Heart right ventricle (tissue), 16 donors: ENCODE measurements at regions not wholly inside any gene's neighbourhood (a gene's known extent, or its start where the extent isn't known, plus 50 kb on each side); places are given as distances from the start of the nearest gene placed in this dataset.

Source experiments
- ATAC-seq, 8 donors: fragments of 200-7000 bp; cut with Tn5 transposase; one replicate each; pipeline ENCODE4 v1.9.1; 2020; ENCODE audit warnings: mild to moderate bottlenecking in 8 of 8, moderate library complexity in 8 of 8, moderate number of reproducible peaks in 1 of 8
- DNase-seq, 2 donors: peaks; one replicate each; pipeline ENCODE4 v3.0.0-alpha.2; 2020
- H3K27ac ChIP-seq, 10 donors: fragments of 200-600 bp; sonication (generic) in 2 of 10; one replicate each; pipeline versions ENCODE4 v1.5.0 to v1.8.0; 2020 to 2022; ENCODE audit warnings: mild to moderate bottlenecking in 3 of 10
- H3K27me3 ChIP-seq, 7 donors: fragments of 200-600 bp; one replicate each; pipeline ENCODE4 v1.8.0; 2021 to 2022; ENCODE audit warnings: mild to moderate bottlenecking in 2 of 7
- H3K36me3 ChIP-seq, 9 donors: fragments of 200-600 bp; sonication (generic) in 1 of 9; one replicate each; pipeline versions ENCODE4 v1.5.0 to v1.8.0; 2020 to 2022; ENCODE audit warnings: mild to moderate bottlenecking in 2 of 9
- H3K4me1 ChIP-seq, 9 donors: fragments of 200-600 bp; sonication (generic) in 1 of 9; one replicate each; pipeline versions ENCODE4 v1.5.0 to v1.8.0; 2020 to 2022; ENCODE audit warnings: mild to moderate bottlenecking in 4 of 9
- H3K4me3 ChIP-seq, 10 donors: fragments of 200-600 bp; sonication (generic) in 2 of 10; one replicate each; pipeline versions ENCODE4 v1.5.0 to v1.8.0; 2020 to 2022; ENCODE audit warnings: mild to moderate bottlenecking in 7 of 10, moderate library complexity in 2 of 10
- H3K9me3 ChIP-seq, 11 donors: fragments of 200-600 bp in 10 of 11; sonication (generic) in 2 of 11; one replicate each; pipeline versions ENCODE4 v1.5.0 to v1.8.0; 2013 to 2022; ENCODE audit warnings: mild to moderate bottlenecking in 2 of 11, control low read depth in 1 of 11, moderate library complexity in 1 of 11
- CTCF ChIP-seq, 9 donors: fragments of 200-600 bp; sonication (generic) in 2 of 9; IDR thresholded peaks; one replicate each; pipeline versions ENCODE4 v1.5.0 to v1.8.0; 2021 to 2022; ENCODE audit warnings: antibody characterized with exemption in 9 of 9, mild to moderate bottlenecking in 5 of 9, moderate library complexity in 1 of 9
- WGBS, 2 donors: extraction: QIAGEN DNeasy Blood & Tissue Kit; methylation state at CpG; one replicate each; pipeline ENCODE4 v1.1.7; 2013; ENCODE audit warnings: inconsistent platforms in 1 of 2; 5-methylcytosine and 5-hydroxymethylcytosine counted together
- intact Hi-C, 10 donors: fragments of 100-400 bp; cut with DNase I; formaldehyde crosslinking; loops; one replicate each; pipeline versions ENCODE4 v1.11.1 to v1.14.2; 2022
- donor health status: Arrhythmogenic right ventricular cardiomyopathy.
- donor health status: ischemic (EF 13 %, LVEDD 7.1; RV severe dilation, severe dysfunction).
- donor health status: healthy with polysubstance abuse.
- donor health status: DM: no; HTN: yes; CAD: no.
- donor health status: DM: no; HTN: no; CAD: no.
- donor health status: ischemic (EF 25% LVEDD 6.9; RV normal size, moderate dysfunction).
- donor health status: ischemic (EF 25% LVEDD 5.7; RV mildly dilated, moderate dysfunction).
- donor health status: healthy.
- donor health status: DM: yes; HTN: yes; CAD: no.
- donor health status: Ischemic cardiomyopathy.
- donor health status: ischemic (EF 35%, LVEDD 5.7; RV mildly dilated, moderate dysfunction).
- donor health status: nonischemic (EF 11% LVEDD 7.7; RV severe dilation, severe dysfunction).
- donor health status: DM: yes; HTN: yes; CAD: no.
- donor health status: PGD.
- donor health status: ischemic (EF 29% LVEDD 5.4; RV normal size, mild dysfunction).
- donor health status: nonischemic (EF 23%, LVEDD 6.1; RV moderate dilation, normal function).

- no peak for TF ChIP-seq CTCF (IDR thresholded peaks at IDR 0.05)
- no peaks in the 10 kb centered on the region for H3K36me3 ChIP-seq
- ATAC-seq (no peak), DNase-seq (no peak)
- H3K27me3 ChIP-seq, result peaks cover 0 to 18% (median 9%) of the 10 kb centered on the region in 7 donors
- H3K4me3 ChIP-seq, result no peak overlapping the region
- intact Hi-C loops, result loop anchor here in 1 of 10 donors (10.0 kb wide), 1 partner anchor 268 kb away; no protein-coding TSS in a partner anchor
- H3K4me1 ChIP-seq, result peaks cover 0 to 6% (median 0%) of the 10 kb centered on the region in 9 donors
- WGBS, 2 donors, result 60 to 67% methylated on average over 3 of the region's 3 CpGs
- H3K27ac ChIP-seq, result no peak overlapping the region
- no peaks in the 10 kb centered on the region for H3K9me3 ChIP-seq
Observed at GRCh38 chr7:50146692-50147091, 53.6 kb upstream of the ZPBP start.

- DNase-seq (no peak), ATAC-seq (no peak)
Observed at GRCh38 chr7:50145801-50146338, 52.8 kb upstream of the ZPBP start.

GRCh38 chr7:50145226-50145625, 52.2 kb upstream of the ZPBP start:
- Histone ChIP-seq H3K27me3 (peaks cover 0 to 25% (median 9%) of the 10 kb centered on the region in 7 donors), H3K36me3 (no peaks in the 10 kb centered on the region), H3K27ac (no peak overlapping the region), H3K4me3 (no peak overlapping the region), H3K9me3 (no peaks in the 10 kb centered on the region), H3K4me1 (peaks cover 0 to 6% (median 0%) of the 10 kb centered on the region in 9 donors)
- ATAC-seq (no peak), DNase-seq (no peak)
- intact Hi-C loops, result loop anchor here in 1 of 10 donors (10.0 kb wide), 1 partner anchor 270 kb away; no protein-coding TSS in a partner anchor
- WGBS, 2 donors, result 68 to 79% methylated on average over 2 of the region's 2 CpGs
- no peak for TF ChIP-seq CTCF (IDR thresholded peaks at IDR 0.05)

More at GRCh38 chr7:50145801-50146338, 52.8 kb upstream of the ZPBP start:
- intact Hi-C loops, result loop anchor here in 1 of 10 donors (10.0 kb wide), 1 partner anchor 269 kb away; no protein-coding TSS in a partner anchor
- H3K27ac ChIP-seq, result no peak overlapping the region
- WGBS, 2 donors, result 55 to 63% methylated on average over 2 of the region's 2 CpGs
- TF ChIP-seq CTCF (IDR thresholded peaks at IDR 0.05), result no peak
- H3K9me3 ChIP-seq, result no peaks in the 10 kb centered on the region
- peaks cover 0 to 22% (median 9%) of the 10 kb centered on the region in 7 donors for H3K27me3 ChIP-seq
- no peaks in the 10 kb centered on the region for H3K36me3 ChIP-seq
- peaks cover 0 to 6% (median 0%) of the 10 kb centered on the region in 9 donors for H3K4me1 ChIP-seq
- no peak overlapping the region for H3K4me3 ChIP-seq
